ENCODE measurements at regions not wholly inside any gene's neighbourhood (a gene's known extent, or its start where the extent isn't known, plus 50 kb on each side); places are given as distances from the start of the nearest gene placed in this dataset.
"Not testable (repeated sequence)": the region's sequence is repeated elsewhere in the genome, so short reads cannot be mapped to it uniquely, and the experiment has no call there.

DNA sequence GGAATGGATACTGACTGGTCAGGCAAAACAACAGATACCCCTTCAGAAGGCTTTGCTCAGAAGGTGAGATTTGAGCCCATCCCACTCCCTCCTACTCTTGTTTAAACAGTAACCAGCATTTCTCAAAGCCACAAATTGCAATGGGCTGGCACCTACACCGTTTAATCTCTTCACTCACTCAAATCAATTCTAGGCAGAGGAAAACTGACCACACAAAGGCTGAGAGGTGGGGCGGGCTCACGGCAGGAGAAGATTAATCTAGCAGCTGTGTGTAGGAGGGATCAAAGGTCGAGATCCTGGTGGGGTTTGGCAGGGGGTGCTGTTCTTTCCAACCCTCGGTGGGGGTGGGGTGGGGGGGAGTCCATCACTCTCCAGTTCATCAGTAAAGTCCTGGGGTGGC, 622.4 kb downstream of the BCOR start:
- no peak for DNase-seq (ENCODE audit: low spot score)

DNA sequence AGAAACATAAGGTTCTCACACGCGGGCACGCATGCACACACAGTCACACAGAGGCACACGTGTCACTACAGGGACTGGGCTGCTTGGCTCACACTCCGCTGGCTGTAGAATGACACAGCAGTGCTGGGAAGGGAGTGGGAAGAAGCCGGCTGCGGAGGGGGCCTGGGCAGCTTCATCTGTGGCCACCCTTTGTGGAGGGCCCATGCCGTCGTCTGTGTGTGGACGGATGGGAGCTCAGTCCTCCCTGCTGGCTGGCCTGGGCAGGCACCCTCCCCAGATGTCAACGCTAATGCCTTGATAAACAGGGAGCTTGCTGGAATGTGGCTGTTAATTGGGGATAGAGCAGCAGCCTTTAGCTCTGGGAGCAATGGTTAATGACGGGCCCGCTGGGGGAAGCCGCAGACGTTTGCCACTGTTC, 621.1 kb downstream of the BCOR start:
- DNase-seq (ENCODE audit: low spot score), result no peak

DNA sequence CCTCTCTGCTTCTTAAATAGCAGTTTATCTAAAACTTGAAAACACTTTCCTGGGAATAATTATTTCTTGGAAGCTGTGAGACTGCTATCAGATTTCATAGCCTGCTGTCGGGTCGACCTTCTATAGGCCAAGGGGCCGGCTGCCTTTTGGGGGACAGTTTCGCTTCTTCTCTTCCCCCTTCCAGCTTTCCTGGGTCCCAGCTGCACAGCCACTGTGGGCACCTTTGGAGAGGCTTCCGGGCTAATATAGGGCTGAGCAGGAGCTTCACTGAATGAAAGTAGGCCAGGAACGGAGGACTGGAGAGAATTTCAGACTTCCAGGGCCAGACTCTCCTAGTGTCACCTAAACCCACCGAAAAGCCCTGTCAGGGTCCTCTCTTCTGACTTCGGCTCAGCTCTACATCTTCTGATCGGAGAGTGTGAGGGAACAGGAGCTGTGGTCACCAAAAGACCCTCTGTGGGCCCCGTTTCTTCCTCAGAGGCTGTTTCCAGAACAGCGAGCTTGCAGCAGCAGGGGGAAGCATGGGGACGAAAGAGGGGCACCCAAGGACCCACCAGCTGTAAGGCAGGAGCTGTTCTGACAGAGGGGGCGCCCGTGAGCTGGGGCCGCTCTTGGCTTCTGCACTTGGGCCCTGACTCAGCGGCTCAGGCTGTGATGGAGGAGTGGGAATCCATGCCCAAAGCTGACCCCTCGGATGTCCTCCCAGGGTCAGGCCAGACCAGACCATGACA, 620.6 kb downstream of the BCOR start:
- DNase-seq (ENCODE audit: low spot score), result no peak

DNA sequence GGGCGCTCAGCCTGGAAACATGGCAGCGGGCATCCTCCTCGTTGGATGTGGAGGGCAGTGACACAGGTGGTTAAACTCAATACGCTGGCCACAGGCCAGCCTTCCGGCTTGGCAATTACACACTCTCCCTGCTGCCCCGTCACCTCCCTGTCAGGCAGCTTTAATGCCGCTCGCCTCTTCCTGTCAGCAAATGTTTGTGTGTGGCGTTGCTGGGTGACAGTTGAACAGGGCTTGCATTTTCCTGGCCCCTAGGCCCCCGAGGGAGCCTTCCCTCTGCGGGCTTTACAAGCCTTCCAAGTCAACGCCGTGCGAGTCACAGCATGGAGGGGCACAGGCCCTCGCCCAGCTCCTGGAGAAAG, 620.0 kb downstream of the BCOR start:
- no peak for DNase-seq (ENCODE audit: low spot score)

DNA sequence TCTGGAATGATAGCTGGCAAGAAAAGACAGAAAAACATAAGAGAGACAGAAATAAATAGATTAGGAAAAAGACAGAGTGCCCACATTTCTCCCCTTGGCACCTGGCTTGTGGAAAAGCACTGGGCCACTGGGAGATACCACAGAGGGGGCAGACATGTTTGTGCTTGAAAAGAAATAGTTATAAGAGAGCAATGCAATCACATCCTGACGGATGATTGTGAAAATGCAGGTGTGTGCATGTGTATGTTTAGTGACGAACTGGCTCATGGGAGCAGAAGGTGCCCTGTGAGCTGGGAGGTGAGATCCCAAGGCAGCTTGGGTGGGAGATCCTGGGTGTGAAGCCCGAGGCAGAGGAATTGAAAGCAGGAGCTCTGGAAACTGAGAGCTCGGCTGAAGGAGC, 617.9 kb downstream of the BCOR start:
- no peak for DNase-seq (ENCODE audit: low spot score)

DNA sequence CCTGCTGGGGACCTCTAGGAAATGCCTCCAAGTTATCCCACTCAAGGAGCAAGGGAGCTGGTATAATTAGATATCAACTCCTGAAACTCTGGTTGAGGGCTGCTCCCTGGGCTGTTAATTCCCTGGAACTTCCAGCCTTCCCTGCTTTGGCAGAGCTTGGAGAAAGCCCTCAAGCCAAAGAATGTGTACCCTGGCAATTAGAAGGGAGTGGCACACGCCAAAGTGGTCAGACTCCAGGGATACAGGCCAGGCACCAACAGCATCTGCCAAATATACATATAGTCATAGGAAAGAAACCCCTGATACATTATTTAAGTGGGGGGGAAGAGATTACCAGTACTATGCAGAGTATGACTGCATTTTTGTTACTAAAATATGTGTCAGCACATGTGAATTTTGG, 616.8 kb downstream of the BCOR start:
- no peak for DNase-seq (ENCODE audit: low spot score)

DNA sequence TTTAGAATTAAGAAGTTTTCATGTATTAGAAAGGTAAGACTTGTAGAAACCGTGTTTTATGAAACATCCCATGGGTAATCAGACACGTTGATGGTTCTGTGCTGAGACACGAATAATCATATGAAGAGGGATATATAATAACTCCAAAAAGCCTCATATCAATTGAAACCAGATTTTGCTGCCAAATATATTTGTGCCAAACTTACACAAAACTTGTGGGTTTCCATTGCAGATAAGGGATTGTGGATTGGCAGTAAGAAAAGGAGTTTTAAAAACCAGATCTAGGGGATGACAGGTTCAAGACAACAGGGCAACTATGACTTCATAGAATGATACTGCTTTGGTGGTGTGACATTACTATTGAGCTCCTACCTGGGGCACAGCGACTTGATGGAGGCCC, 616.1 kb downstream of the BCOR start:
- DNase-seq (ENCODE audit: low spot score), result no peak

DNA sequence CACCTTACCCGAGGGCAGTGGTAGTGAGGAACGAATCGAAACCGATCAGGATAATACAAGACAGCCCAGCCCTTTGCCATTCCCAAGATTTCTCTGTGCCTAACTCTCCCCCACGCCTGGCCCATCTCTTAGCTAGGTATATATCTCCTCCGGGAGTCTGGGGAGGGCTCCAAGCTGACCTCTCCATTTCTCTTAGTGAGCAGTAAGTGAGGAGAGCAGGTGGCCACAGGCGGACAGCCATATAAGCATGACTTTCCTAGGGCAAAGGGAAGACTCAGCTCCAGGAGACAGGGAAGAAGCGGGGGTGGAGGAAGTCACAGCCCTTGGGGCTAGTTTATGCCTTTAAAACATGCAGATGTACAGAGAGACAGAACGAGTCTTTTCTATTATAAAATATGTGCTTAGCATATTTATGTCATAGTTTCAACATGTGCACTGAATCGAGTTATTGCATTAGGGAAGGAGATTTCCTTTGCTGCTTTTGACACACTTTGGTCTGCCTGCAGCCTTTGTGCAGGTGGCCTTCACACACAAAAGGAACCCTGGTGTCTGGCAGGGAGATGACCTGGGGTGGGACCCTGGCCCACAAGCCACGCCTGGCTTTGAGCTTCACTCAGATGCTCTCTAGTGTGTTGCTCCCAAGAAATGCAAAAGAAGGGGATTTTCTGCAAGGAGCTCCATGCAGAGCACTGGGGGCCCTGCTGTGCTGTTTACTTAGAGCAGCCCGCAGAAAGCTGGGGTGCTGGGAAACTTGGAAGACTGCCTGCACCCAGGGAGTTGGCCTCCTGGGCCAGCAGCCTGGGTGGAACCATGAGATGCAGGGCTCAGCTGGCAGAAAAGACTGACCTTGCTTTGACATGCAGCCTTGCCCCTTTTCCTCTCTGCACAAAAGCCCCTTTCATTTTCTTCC, 613.3 kb downstream of the BCOR start:
- DNase-seq (ENCODE audit: low spot score), result no peak

DNA sequence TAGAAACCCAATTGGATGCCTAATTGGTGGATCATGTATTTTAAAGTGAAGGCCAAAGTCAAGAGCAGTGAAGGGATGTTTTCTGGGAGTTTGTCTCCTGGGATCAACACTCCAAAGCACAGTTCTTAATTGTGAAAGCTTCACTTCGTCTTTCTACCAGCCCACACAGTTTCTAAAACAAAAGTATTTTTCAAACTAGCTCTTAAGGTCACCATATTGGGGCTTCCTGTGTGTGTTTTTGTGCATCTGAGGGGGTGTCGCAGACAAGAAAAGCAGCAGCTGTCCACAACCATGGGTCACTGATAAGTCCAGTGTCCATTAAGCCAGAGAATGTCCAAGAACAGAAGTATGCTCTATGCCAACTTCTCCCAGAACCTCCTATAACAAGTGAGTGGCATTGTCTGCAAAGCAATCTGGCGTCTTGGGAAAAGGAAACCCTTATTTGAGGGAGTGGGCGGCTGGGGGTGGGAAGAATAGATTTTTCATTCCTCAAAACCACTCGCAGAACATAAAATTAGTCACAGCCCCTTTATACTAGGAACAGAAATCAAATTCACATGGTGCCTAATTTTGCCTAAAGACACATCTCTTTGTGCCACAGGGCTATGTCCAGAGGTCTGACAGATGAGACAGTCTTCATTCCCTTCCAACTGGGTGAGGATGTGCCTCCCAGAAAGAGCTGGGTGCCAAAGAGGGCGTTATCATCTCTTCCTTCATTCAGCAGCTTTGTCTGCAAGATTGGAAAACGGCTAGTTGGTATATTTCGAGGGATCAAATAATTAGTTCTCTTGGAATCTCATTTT, 610.4 kb downstream of the BCOR start:
- no peak for DNase-seq (ENCODE audit: low spot score)

DNA sequence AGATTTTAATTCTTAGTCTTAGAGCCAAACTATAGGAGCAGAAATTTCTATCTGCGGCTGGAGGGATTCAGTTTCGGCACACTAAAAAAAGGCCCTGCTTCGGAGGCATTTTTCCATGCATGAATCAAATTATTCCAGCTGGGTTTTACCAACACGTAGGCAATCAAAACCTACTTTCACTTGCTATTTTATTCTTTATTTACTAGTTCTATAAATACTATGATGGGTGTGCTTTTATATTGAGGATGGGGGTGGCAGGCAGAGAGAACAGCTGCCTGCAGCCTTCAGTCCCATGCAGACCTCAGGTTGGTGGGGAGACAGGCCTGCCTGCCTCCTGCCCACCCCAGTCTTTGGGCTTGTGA, 609.8 kb downstream of the BCOR start:
- no peak for DNase-seq (ENCODE audit: low spot score)

DNA sequence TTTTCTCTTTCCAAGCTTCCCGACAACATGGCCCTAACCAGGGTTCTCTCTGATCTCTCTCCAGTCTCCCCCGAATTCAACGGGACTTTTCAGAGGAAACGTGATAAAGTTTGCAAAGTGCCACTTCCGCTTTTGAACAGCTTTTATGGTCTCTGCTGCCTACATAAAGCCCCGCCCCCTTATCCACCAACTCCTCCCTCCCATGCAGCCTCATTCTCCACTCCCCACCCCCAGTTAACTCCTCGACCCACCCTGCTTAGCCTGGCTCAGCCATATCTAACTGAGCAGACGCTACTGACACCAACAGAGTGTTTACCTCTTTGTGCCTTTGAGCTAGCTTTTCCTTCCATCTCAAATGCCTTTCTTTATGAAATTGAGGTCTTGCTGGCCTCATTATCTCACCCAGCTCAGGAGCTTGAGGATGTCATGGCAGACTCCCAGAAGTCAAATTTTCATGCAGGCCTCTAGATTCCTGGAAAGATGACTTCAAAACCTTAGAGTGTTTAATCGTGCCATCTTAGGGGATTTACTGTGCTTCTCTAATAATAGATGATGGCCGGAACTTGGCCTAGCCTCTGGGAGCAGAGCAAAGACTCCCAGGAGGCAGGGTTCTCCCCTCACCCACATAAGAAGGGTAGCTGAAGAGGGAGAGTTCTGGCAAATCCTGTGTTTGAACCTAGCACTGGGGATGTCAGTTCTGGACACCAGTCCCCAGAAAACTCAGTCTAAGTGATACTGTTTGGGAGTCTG, 606.0 kb downstream of the BCOR start:
- no peak for DNase-seq (ENCODE audit: low spot score)

DNA sequence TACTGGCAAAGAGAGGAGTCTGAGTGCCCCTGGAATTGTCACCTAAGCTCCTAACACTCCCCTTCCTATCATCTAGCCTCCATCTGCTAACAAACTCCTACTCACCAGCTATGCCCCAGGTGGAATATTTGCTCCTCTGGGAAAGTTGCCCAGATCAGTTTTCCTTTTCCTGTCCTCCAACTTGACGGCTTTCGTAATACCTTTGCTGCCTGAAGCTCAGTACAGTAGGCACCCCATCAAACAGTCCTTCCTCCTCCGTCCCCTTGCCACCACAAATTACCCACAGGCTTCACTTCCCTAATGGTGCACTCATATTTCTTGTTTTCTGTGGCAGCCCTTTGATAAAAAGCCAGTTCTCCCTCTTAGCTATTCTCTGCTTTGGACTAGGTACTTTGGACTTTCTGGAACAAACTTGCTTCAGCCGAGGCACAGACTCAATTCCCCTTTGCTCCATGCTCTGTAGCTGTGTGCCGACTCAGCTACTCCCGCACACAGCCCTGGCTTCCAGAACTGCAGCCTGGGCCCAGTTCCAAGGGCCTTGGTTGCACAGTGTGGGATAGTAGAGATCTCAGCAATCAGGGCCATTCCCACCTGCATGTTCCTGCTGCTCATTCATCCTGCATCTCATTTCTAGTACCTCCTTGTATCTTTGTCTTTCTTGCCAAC, 605.1 kb downstream of the BCOR start:
- DNase-seq (ENCODE audit: low spot score), result no peak

DNA sequence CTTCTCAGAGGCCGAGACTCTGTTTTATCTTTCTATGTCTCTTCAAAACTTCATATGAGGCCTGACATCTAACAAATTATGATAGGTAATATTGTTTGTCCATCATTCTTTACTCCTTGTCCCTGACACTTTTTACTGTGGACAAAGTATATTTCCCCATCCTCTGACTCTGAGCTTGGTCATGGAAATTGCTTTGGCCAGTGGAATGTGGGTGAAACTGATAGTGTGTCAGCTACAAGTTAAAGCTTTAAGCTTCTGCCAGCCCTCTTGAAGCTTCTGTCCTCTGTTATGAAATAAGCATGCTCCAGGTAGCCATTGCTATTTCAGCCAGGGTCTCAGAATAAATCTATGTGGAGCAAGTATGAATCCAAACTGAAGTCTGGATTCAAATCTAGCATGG, 604.6 kb downstream of the BCOR start:
- no peak for DNase-seq (ENCODE audit: low spot score)

DNA sequence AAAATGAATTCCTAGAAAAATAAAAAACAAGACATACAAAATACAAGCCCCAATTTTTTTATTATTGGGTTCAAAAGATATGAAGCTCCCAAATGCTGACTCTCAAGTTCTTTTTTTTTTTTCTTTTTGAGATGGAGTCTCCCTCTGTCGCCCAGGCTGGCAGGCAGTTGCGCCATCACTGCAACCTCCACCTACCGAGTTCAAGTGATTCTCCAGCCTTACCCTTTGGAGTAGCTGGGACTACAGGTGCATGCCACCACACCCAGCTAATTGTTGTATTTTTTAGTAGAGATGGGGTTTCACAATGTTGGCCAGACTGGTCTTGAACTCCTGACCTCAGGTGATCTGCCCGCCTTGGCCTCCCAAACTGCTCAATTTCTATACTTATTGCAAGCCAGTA, 600.6 kb downstream of the BCOR start:
- not testable (repeated sequence) for DNase-seq (ENCODE audit: low spot score)

DNA sequence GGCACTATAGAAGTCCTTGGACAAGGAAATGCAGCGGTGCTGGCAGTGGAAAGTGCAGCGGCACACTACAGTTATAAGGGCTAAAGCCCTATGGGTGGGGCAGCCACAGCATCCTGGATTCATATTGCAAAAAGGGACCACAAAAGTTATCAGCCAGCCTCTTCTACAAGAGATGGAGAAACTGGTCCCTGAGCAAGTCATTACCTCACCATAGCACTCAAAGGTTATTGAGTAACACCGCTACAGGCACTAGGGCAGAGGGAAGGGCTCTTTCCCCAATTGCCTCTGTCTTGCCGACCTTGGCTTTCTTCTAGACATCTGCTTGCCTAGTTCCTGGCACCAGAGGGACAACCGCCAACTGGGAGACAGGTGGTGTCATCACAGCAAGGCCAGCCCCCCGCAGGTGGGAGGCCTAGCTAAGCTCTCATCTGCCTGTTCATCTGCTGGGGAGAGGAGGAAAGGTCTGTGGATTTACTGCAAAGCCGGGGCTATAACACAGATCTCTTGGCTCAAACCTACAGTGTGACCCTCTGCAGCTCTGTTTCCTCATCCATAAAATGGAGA, 600.0 kb downstream of the BCOR start:
- no peak for DNase-seq (ENCODE audit: low spot score)

DNA sequence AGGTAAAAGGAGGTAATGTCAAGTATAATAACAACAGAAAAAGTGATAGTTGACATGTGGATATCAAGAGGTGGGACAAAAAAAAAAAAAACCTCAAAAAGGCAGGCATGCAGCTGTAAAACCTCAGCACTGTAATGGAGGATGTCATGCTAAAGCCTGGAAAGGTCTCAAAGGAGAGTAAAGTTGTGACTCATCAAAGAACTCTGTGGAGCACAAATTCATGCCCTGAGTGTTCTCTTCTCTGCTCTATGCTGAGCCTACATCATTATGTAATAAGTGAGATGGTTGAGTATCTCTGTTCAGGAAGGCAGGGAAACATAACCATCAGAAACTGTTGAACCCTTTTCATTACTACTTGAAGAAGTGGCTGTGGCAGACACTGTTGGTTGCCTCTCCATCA, 597.8 kb downstream of the BCOR start:
- DNase-seq (ENCODE audit: low spot score), result no peak

DNA sequence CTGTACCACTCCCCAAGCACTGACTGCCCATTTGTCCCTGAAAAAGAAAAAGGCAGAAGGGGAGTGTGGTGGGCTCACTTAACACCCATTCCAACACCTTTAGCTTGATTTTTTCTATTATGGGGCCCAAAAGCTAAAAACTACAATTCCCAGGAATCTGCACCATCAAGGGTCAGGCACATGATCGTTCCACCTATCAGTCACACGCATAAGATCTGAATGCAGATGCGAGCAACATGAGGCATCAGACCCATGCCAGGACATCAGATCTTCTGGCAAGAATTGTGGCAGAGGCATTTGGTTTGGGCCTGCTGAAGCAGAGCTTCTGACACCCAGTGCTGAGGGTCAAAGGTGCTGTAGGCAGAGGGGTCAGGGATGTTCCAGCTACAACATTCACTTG, 595.9 kb downstream of the BCOR start:
- no peak for DNase-seq (ENCODE audit: low spot score)

DNA sequence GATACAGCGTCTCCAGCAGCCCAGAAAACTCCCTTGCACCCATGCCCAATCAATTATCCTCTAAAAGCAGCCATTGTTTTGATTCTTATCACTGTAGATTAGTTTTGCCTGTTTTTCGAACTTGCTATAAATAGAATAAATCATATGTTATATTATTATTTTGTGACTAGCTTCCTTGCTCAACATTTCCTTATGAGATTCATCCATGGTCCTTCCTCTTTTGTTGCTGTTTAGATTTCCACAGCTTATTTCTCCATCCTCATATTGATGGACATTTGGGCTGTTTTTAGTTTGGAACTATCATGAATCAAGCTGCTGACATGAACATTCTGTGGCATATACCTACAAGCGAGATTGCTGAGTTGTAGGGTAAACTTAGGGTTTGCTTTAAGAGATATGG, 595.3 kb downstream of the BCOR start:
- DNase-seq (ENCODE audit: low spot score), result no peak

DNA sequence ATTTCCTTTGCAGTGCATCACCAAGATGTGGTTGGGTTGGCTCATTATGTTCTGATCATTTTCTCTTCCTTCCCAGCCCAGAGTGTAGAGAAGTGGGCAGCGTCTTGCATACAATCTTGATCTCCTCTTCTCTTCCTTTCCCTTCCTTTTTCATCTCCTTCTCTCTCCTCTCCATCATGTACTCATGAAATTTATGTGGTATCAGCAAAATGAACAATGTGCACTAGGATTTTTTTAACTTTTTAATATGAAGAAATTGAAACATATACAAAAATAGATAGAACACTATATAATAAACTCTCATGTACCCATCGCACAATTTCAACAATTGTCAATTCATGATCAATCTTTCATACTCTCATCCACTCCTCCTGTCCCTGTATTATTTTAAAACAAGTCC, 593.5 kb downstream of the BCOR start:
- DNase-seq (ENCODE audit: low spot score), result no peak

DNA sequence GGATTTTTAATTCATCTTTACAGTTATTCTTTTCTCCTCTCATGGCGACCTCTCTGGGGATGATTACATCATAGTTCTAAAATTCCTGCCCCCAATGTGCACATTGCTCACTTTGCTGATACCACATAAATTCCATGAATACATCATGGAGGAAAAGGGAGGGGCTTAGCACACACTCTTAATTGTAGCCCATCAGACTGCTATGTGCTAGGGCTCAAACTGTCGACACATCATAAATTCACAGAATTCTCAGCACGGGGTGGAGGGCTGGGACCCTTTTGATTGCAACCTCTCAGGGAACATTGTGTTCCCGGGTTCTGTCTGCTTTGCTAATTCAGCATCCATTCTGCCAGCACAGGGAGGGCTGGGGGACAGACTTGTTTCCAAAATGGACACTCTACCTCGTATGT, 592.9 kb downstream of the BCOR start:
- no peak for DNase-seq (ENCODE audit: low spot score)

DNA sequence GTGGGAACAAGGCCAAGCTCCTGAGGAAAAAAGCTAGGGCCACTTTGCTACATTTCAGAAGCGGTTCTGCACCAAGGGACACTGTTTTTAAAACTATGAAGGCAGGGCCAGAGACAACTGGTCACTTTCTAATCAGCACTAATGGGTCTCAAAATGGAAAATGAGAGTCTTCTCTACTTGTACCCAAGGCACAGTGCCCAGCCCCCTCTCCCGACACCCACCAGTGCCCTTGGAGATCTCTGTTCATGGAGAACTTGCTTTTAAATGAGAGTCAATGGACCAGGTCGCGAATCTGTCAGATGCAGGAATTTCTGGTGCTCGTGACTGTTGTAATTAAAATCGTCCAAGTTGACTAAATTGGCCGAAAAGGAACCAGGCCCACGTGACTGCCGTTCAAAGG, 591.6 kb downstream of the BCOR start:
- no peak for DNase-seq (ENCODE audit: low spot score)
